GM12878 (cell line): ENCODE measurements at regions not wholly inside any gene's neighbourhood (a gene's known extent, or its start where the extent isn't known, plus 50 kb on each side); places are given as distances from the start of the nearest gene placed in this dataset.

Experiments used
- ATAC-seq: fragments of 200-7000 bp; cut with Tn5 transposase; 3 replicates; pipeline ENCODE4 v1.9.1; 2020; ENCODE audit warnings: mild to moderate bottlenecking, moderate library complexity
- BruUV-seq: library from RNA; stranded (reverse); fragments of 400-500 nt; replicated peaks from 2 replicates; lab custom pipeline; 2021; lab: Mats Ljungman, UMichigan
- CTCF ChIA-PET: fragments of 300-600 bp; sonication (Branson Sonifier 250); formaldehyde crosslinking; extraction: SDS; loops from one replicate; lab custom pipeline; 2021; ENCODE audit warnings: inconsistent platforms; lab: Yijun Ruan, JAX
- POLR2A ChIA-PET: fragments of 350-600 bp; formaldehyde crosslinking; extraction: SDS; loops from one replicate; lab custom pipeline; 2021; ENCODE audit warnings: inconsistent platforms; lab: Charles Lee
- RAD21 ChIA-PET: fragments of 300-600 bp; sonication (Branson Sonifier 250); formaldehyde crosslinking; loops from one replicate; lab custom pipeline; 2023; ENCODE audit warnings: antibody characterized with exemption; ENCODE audit not compliant: unreplicated experiment; lab: Charles Lee
- SMC1A ChIA-PET: fragments of 300-600 bp; sonication (Branson Sonifier 250); formaldehyde crosslinking; loops from one replicate; lab custom pipeline; 2023; ENCODE audit not compliant: unreplicated experiment, uncharacterized antibody; lab: Charles Lee
- DNase-seq: peaks from one replicate; pipeline ENCODE4 v3.0.0-alpha.2; 2011; ENCODE audit warnings: low read depth, low spot score
- FAIRE-seq: peaks from 3 replicates; lab custom pipeline; 2011; peaks lifted over from hg19 to GRCh38; lab: Jason Lieb, UNC
- H2AFZ ChIP-seq: 2 replicates; pipeline ENCODE4 v1.6.0; 2011; ENCODE audit warnings: low read depth, low read length, control low read depth; ENCODE audit not compliant: control insufficient read depth
- H3K27ac ChIP-seq: 2 replicates; pipeline ENCODE4 v1.5.1; 2011; ENCODE audit warnings: control low read depth; ENCODE audit not compliant: control insufficient read depth, insufficient read depth
- H3K27me3 ChIP-seq, 2 experiments: replicated peaks in 1 of 2; 2 replicates each; pipeline versions ENCODE4 v1.6.0 to v1.6.1; 2011; ENCODE audit warnings: low read length in 1 of 2; ENCODE audit not compliant: control insufficient read depth in 2 of 2, insufficient read depth in 2 of 2
- H3K36me3 ChIP-seq, 2 experiments: 2 replicates each; pipeline ENCODE4 v1.5.1; 2011; ENCODE audit warnings: low read length in 1 of 2; ENCODE audit not compliant: control insufficient read depth in 2 of 2, insufficient read depth in 2 of 2
- H3K4me1 ChIP-seq: 2 replicates; pipeline ENCODE4 v1.6.1; 2011; ENCODE audit warnings: mild to moderate bottlenecking, low read length, moderate library complexity, mixed read lengths; ENCODE audit not compliant: control insufficient read depth, insufficient read depth
- H3K4me2 ChIP-seq: 2 replicates; pipeline ENCODE4 v1.6.0; 2011; ENCODE audit warnings: control low read depth; ENCODE audit not compliant: control insufficient read depth, insufficient read depth
- H3K4me3 ChIP-seq: fragments of 200-600 bp; sonication (generic); 2 replicates; pipeline ENCODE4 v1.5.1; 2016
- H3K79me2 ChIP-seq: 2 replicates; pipeline ENCODE4 v1.6.0; 2011; ENCODE audit warnings: low read length; ENCODE audit not compliant: control insufficient read depth, insufficient read depth
- H3K9ac ChIP-seq: 2 replicates; pipeline ENCODE4 v1.8.0; 2011; ENCODE audit warnings: low read length, control low read depth, mixed read lengths; ENCODE audit not compliant: control insufficient read depth, insufficient read depth
- H3K9me3 ChIP-seq: replicated peaks from 3 replicates; pipeline ENCODE4 v1.5.1; 2011; ENCODE audit warnings: mild to moderate bottlenecking, low read length; ENCODE audit not compliant: control insufficient read depth, insufficient read depth
- H4K20me1 ChIP-seq: 2 replicates; pipeline ENCODE4 v1.6.0; 2011; ENCODE audit not compliant: control insufficient read depth, insufficient read depth
- BCL11A ChIP-seq: IDR thresholded peaks from 2 replicates; pipeline ENCODE4 v1.6.1; 2011; ENCODE audit warnings: low read depth, low read length
- CHD2 ChIP-seq: IDR thresholded peaks from 2 replicates; pipeline ENCODE4 v1.6.1; 2011; ENCODE audit warnings: low read depth, low read length, improper control_type of control experiment, borderline replicate concordance
- ESRRA ChIP-seq: IDR thresholded peaks from 2 replicates; pipeline ENCODE4 v1.6.1; 2012; ENCODE audit warnings: mild to moderate bottlenecking, low read length, improper control_type of control experiment
- GABPA ChIP-seq: IDR thresholded peaks from 2 replicates; pipeline ENCODE4 v1.6.1; 2014; ENCODE audit warnings: antibody characterized with exemption, low read depth, mild to moderate bottlenecking, inconsistent platforms
- HDAC2 ChIP-seq: fragments of 200-600 bp; sonication (generic); IDR thresholded peaks from 2 replicates; pipeline ENCODE4 v1.6.1; 2017
- NFIC ChIP-seq: IDR thresholded peaks from 2 replicates; pipeline ENCODE4 v1.6.1; 2012; ENCODE audit warnings: low read depth, mild to moderate bottlenecking, inconsistent platforms, low read length, moderate library complexity
- SIN3A ChIP-seq: IDR thresholded peaks from 2 replicates; pipeline ENCODE4 v1.6.1; 2012; ENCODE audit warnings: low read depth, low read length, improper control_type of control experiment
- TCF3 ChIP-seq: IDR thresholded peaks from 2 replicates; pipeline ENCODE4 v1.6.1; 2012; ENCODE audit warnings: low read depth, mild to moderate bottlenecking, low read length, borderline replicate concordance; ENCODE audit not compliant: insufficient read depth
- WRNIP1 ChIP-seq: IDR thresholded peaks from 2 replicates; pipeline ENCODE4 v1.6.1; 2011; ENCODE audit warnings: low read depth, low read length, improper control_type of control experiment, borderline replicate concordance
- ZNF274 ChIP-seq: IDR thresholded peaks from one replicate; pipeline ENCODE4 v1.8.0; 2011; ENCODE audit not compliant: insufficient read length, insufficient read depth
- ZZZ3 ChIP-seq: IDR thresholded peaks from 2 replicates; pipeline ENCODE4 v1.6.1; 2011; ENCODE audit warnings: low read depth; ENCODE audit not compliant: control insufficient read depth, insufficient read length
- WGBS: methylation state at CpG from one replicate; pipeline ENCODE4 v1.1.6; 2016; ENCODE audit warnings: low lambda C conversion rate; ENCODE audit not compliant: insufficient replicate concordance, insufficient coverage; ENCODE audit errors: missing lambda C conversion rate; 5-methylcytosine and 5-hydroxymethylcytosine counted together
- in situ Hi-C: fragments of 300-500 bp; cut with MboI; formaldehyde crosslinking; loops from 9 replicates; pipeline ENCODE4 v1.14.3; 2018; ENCODE audit warnings: mixed read lengths
- intact Hi-C: fragments of 100-400 bp; cut with micrococcal nuclease; formaldehyde crosslinking; loops from one replicate; pipeline ENCODE4 v1.14.2; 2022; ENCODE audit not compliant: unreplicated experiment
- TF ChIP-seq, protein P1 (sequence below): IDR thresholded peaks from 2 replicates; pipeline ENCODE4 v1.6.1; 2011; ENCODE audit warnings: mild to moderate bottlenecking, low read depth, low read length, moderate library complexity; ENCODE audit not compliant: insufficient replicate concordance
- TF ChIP-seq, protein P2 (sequence below): fragments of 450-650 bp; IDR thresholded peaks from 2 replicates; pipeline ENCODE4 v1.6.1; 2016; ENCODE audit warnings: mild to moderate bottlenecking
- TF ChIP-seq, protein P3 (sequence below): IDR thresholded peaks from 2 replicates; pipeline ENCODE4 v1.6.1; 2012; ENCODE audit warnings: low read depth, low read length, improper control_type of control experiment

DNA sequence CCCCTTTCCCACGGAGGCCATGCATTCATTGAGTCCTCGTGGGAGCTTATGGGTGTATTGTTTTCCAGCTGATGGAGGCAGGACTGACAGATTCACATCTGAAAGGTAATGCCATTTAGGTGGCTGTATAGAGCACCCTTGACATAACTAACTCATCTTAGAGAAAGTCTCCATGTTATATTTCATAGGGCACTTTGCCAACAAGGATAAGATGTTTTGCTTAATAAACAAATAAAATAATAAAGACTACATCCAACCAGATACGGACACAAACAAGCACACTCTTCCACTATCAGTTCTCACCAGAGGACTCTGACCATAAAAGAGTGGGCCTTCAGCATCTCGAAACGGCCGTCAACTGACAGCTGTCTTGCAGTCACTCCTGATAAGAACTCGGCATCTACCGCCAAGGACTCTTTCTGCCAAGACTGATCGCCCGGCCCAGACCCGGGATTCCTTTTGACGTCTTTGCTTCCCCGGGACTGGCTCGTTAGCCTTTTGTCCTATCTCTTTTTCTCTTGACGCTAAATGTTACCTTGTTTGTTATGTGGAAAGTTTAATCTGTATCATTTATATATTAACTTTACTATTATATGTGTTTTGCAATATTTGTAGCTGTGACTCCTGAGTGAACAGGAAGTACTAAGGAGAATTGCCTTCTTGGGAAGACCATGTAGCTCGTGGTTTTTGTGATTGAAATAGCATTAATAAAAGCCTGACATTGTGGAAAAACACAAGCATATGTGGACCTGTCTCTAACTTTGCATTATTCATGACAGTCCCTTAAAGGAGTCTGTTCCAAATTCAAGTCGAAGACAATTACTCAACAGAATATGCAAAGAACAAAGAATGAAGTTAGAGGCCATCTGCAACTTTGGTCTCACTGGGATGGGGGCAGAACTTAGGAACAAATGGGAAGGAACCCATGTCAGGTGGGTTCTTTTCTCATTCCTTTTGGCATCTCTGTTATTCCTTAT, 195.1 kb downstream of the LPIN1 start:
- in situ Hi-C loops (no loop called here), intact Hi-C loops (loop anchor here (10.0 kb wide), 1 partner anchor 353 kb away; no protein-coding TSS in a partner anchor)
- ATAC-seq (no peak), FAIRE-seq (no peak), DNase-seq (no peak)
- ChIA-PET POLR2A (no interaction called here), RAD21 (no interaction called here), CTCF (interaction anchor here (0.7 kb wide), 1 partner anchor 95 kb away, joined by 3 read pairs; no protein-coding TSS in a partner anchor), SMC1A (interaction anchor here (0.6 to 1.9 kb wide), 3 partner anchors 65 to 237 kb away, joined by 3 to 6 read pairs (median 4); no protein-coding TSS in a partner anchor)
- H3K4me2 ChIP-seq: no peak overlapping the region
- 86% methylated on average over 17 of the region's 17 CpGs for WGBS
- H3K9ac ChIP-seq: no peak overlapping the region
- no peak overlapping the region for H3K4me3 ChIP-seq
- H3K4me1 ChIP-seq: peaks cover 13% of the 10 kb centered on the region
- no peak overlapping the region for H2AFZ ChIP-seq
- no peaks in the 10 kb centered on the region for H3K27me3 ChIP-seq
- peaks cover 0 to 2% of the 10 kb centered on the region in 2 experiments; a peak in 2 of 4 replicates for H3K36me3 ChIP-seq
- H3K27ac ChIP-seq: no peak overlapping the region
- H4K20me1 ChIP-seq: no peaks in the 10 kb centered on the region; the same call in 1 of the 2 replicates
- no TSS peak for BruUV-seq
- TF ChIP-seq, protein P1, sequence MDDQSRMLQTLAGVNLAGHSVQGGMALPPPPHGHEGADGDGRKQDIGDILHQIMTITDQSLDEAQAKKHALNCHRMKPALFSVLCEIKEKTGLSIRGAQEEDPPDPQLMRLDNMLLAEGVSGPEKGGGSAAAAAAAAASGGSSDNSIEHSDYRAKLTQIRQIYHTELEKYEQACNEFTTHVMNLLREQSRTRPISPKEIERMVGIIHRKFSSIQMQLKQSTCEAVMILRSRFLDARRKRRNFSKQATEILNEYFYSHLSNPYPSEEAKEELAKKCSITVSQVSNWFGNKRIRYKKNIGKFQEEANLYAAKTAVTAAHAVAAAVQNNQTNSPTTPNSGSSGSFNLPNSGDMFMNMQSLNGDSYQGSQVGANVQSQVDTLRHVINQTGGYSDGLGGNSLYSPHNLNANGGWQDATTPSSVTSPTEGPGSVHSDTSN: no peak
- TF ChIP-seq WRNIP1 (no peak), CHD2 (no peak), NFIC (no peak), SIN3A (no peak), BCL11A (no peak), ZZZ3 (no peak), TCF3 (no peak), GABPA (no peak), ESRRA (no peak), ZNF274 (no peak), HDAC2 (no peak)
- TF ChIP-seq, protein P2, sequence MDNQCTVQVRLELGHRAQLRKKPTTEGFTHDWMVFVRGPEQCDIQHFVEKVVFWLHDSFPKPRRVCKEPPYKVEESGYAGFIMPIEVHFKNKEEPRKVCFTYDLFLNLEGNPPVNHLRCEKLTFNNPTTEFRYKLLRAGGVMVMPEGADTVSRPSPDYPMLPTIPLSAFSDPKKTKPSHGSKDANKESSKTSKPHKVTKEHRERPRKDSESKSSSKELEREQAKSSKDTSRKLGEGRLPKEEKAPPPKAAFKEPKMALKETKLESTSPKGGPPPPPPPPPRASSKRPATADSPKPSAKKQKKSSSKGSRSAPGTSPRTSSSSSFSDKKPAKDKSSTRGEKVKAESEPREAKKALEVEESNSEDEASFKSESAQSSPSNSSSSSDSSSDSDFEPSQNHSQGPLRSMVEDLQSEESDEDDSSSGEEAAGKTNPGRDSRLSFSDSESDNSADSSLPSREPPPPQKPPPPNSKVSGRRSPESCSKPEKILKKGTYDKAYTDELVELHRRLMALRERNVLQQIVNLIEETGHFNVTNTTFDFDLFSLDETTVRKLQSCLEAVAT: no peak
- TF ChIP-seq, protein P3, sequence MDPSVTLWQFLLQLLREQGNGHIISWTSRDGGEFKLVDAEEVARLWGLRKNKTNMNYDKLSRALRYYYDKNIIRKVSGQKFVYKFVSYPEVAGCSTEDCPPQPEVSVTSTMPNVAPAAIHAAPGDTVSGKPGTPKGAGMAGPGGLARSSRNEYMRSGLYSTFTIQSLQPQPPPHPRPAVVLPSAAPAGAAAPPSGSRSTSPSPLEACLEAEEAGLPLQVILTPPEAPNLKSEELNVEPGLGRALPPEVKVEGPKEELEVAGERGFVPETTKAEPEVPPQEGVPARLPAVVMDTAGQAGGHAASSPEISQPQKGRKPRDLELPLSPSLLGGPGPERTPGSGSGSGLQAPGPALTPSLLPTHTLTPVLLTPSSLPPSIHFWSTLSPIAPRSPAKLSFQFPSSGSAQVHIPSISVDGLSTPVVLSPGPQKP: no peak
- no peaks in the 10 kb centered on the region; the same call in none of the 2 replicates for H3K79me2 ChIP-seq
- H3K9me3 ChIP-seq: no peaks in the 10 kb centered on the region; the same call in 2 of the 3 replicates
